ENCODE measurements at regions not wholly inside any gene's neighbourhood (a gene's known extent, or its start where the extent isn't known, plus 50 kb on each side); places are given as distances from the start of the nearest gene placed in this dataset.

- H4K20me1 ChIP-seq (replicated peaks; ENCODE audit: control insufficient read depth, extremely low read depth, insufficient read depth, low read length): no peaks in the 10 kb centered on the region
- no peak for FAIRE-seq
Measured at GRCh38 chr12:107178776-107179175, 85.4 kb upstream of the CRY1 start.

More at GRCh38 chr12:107178776-107179175, 85.4 kb upstream of the CRY1 start:
- no peaks in the 10 kb centered on the region for H3K36me3 ChIP-seq (ENCODE audit: control insufficient read depth in 2 of 2, extremely low read depth in 1 of 2, insufficient read depth in 2 of 2, low read length in 2 of 2)
- no peak overlapping the region for H3K27ac ChIP-seq (ENCODE audit: insufficient read depth, low read depth, low read length)
- no peak for DNase-seq (ENCODE audit: low read depth, low spot score)
- TF ChIP-seq EZH2 (IDR thresholded peaks at IDR 0.05; ENCODE audit: borderline replicate concordance, low read depth, low read length, severe bottlenecking) (no peak), FOS (IDR thresholded peaks at IDR 0.05; ENCODE audit: borderline replicate concordance, insufficient read depth, low read length) (no peak), MYC (IDR thresholded peaks at IDR 0.05; ENCODE audit: low read depth, low read length) (no peak), POLR2AphosphoS5 (IDR thresholded peaks at IDR 0.05; ENCODE audit: insufficient read depth, low read depth, low read length) (no peak), GATA2 (IDR thresholded peaks at IDR 0.05; ENCODE audit: insufficient read depth, insufficient read length, low read depth, low read length) (no peak), POLR2A (IDR thresholded peaks at IDR 0.05; ENCODE audit: low read depth, low read length) (no peak), MAX (IDR thresholded peaks at IDR 0.05; ENCODE audit: insufficient read depth, insufficient read length) (no peak), JUN (IDR thresholded peaks at IDR 0.05; ENCODE audit: borderline replicate concordance, insufficient read depth, insufficient read length, low read depth) (no peak)
- TF ChIP-seq, protein P1, sequence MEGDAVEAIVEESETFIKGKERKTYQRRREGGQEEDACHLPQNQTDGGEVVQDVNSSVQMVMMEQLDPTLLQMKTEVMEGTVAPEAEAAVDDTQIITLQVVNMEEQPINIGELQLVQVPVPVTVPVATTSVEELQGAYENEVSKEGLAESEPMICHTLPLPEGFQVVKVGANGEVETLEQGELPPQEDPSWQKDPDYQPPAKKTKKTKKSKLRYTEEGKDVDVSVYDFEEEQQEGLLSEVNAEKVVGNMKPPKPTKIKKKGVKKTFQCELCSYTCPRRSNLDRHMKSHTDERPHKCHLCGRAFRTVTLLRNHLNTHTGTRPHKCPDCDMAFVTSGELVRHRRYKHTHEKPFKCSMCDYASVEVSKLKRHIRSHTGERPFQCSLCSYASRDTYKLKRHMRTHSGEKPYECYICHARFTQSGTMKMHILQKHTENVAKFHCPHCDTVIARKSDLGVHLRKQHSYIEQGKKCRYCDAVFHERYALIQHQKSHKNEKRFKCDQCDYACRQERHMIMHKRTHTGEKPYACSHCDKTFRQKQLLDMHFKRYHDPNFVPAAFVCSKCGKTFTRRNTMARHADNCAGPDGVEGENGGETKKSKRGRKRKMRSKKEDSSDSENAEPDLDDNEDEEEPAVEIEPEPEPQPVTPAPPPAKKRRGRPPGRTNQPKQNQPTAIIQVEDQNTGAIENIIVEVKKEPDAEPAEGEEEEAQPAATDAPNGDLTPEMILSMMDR (IDR thresholded peaks at IDR 0.05; ENCODE audit: extremely low read depth in 1 of 2, insufficient read depth in 1 of 2, low read depth in 1 of 2, low read length in 2 of 2): no peak
- dilution Hi-C loops (cut with MboI; ENCODE audit: extremely low pct_ligation_motif_present, low sequenced_read_pairs): no loop called here
- H3K4me2 ChIP-seq (ENCODE audit: insufficient read depth, low read length): no peak overlapping the region
- no peak overlapping the region for H3K9ac ChIP-seq (replicated peaks; ENCODE audit: extremely low read depth, insufficient read depth, low read length)
- no peaks in the 10 kb centered on the region for H3K79me2 ChIP-seq (ENCODE audit: control insufficient read depth, insufficient read depth, low read length)
- intact Hi-C loops (cut with micrococcal nuclease): no loop called here
- no peaks in the 10 kb centered on the region for H3K9me3 ChIP-seq (replicated peaks; ENCODE audit: control insufficient read depth, insufficient read depth, low read length)
- ChIA-PET POLR2A (no interaction called here), CTCF (interaction anchor here (0.7 kb wide), 1 partner anchor 17 kb away, joined by 4 read pairs; no protein-coding TSS in a partner anchor)
- H3K9me1 ChIP-seq (replicated peaks; ENCODE audit: control insufficient read depth, extremely low read depth, insufficient read depth, low read length): no peaks in the 10 kb centered on the region
- no TSS peak for BruUV-seq (replicated peaks)
- H3K4me1 ChIP-seq (ENCODE audit: control insufficient read depth, extremely low read depth, insufficient read depth, low read length): no peaks in the 10 kb centered on the region
- H2AFZ ChIP-seq (ENCODE audit: low read depth, low read length): no peak overlapping the region
- H3K4me3 ChIP-seq (replicated peaks in 1 of 3; ENCODE audit: insufficient read depth in 1 of 3, low read depth in 1 of 3, low read length in 3 of 3): no peak overlapping the region
- no peaks in the 10 kb centered on the region for H3K27me3 ChIP-seq (ENCODE audit: control insufficient read depth in 2 of 2, insufficient read depth in 2 of 2, low read length in 2 of 2)
